ENCODE measurements at regions not wholly inside any gene's neighbourhood (a gene's known extent, or its start where the extent isn't known, plus 50 kb on each side); places are given as distances from the start of the nearest gene placed in this dataset.
"Not testable (repeated sequence)": the region's sequence is repeated elsewhere in the genome, so short reads cannot be mapped to it uniquely, and the experiment has no call there.

GRCh38 chr9:106119176-106119575, 424.8 kb downstream of the TMEM38B start:
- in situ Hi-C loops (cut with HindIII; ENCODE audit: low pct_ligation_motif_present, low pct_unique_long_range_greater_than_20kb, low sequenced_read_pairs) = no loop called here

GRCh38 chr9:106120071-106120470, 425.7 kb downstream of the TMEM38B start:
- no peak for DNase-seq
- in situ Hi-C loops (cut with HindIII; ENCODE audit: low pct_ligation_motif_present, low pct_unique_long_range_greater_than_20kb, low sequenced_read_pairs) = no loop called here

More at GRCh38 chr9:106119176-106119575, 424.8 kb downstream of the TMEM38B start:
- no peak for DNase-seq

- DNase-seq = no peak
- in situ Hi-C loops (cut with HindIII; ENCODE audit: low pct_ligation_motif_present, low pct_unique_long_range_greater_than_20kb, low sequenced_read_pairs) = no loop called here
Observed at GRCh38 chr9:106127776-106128175, 433.4 kb downstream of the TMEM38B start.

- no peak for DNase-seq
- in situ Hi-C loops (cut with HindIII; ENCODE audit: low pct_ligation_motif_present, low pct_unique_long_range_greater_than_20kb, low sequenced_read_pairs) = no loop called here
Observed at GRCh38 chr9:106130374-106130773, 436.0 kb downstream of the TMEM38B start.

- DNase-seq = no peak
- in situ Hi-C loops (cut with HindIII; ENCODE audit: low pct_ligation_motif_present, low pct_unique_long_range_greater_than_20kb, low sequenced_read_pairs) = no loop called here
Observed at GRCh38 chr9:106143781-106144180, 449.4 kb downstream of the TMEM38B start.

- in situ Hi-C loops (cut with HindIII; ENCODE audit: low pct_ligation_motif_present, low pct_unique_long_range_greater_than_20kb, low sequenced_read_pairs) = no loop called here
- DNase-seq = no peak
Observed at GRCh38 chr9:106146066-106146840, 451.9 kb downstream of the TMEM38B start.

GRCh38 chr9:106146886-106147285, 452.5 kb downstream of the TMEM38B start:
- in situ Hi-C loops (cut with HindIII; ENCODE audit: low pct_ligation_motif_present, low pct_unique_long_range_greater_than_20kb, low sequenced_read_pairs) = no loop called here
- no peak for DNase-seq

- no peak for DNase-seq
- in situ Hi-C loops (cut with HindIII; ENCODE audit: low pct_ligation_motif_present, low pct_unique_long_range_greater_than_20kb, low sequenced_read_pairs) = no loop called here
Observed at GRCh38 chr9:106149956-106150355, 455.6 kb downstream of the TMEM38B start.

- no peak for DNase-seq
- in situ Hi-C loops (cut with HindIII; ENCODE audit: low pct_ligation_motif_present, low pct_unique_long_range_greater_than_20kb, low sequenced_read_pairs) = no loop called here
Observed at GRCh38 chr9:106156465-106156864, 462.1 kb downstream of the TMEM38B start.

- in situ Hi-C loops (cut with HindIII; ENCODE audit: low pct_ligation_motif_present, low pct_unique_long_range_greater_than_20kb, low sequenced_read_pairs) = no loop called here
- no peak for DNase-seq
Observed at GRCh38 chr9:106172265-106172664, 477.9 kb downstream of the TMEM38B start.

- no peak for DNase-seq
- in situ Hi-C loops (cut with HindIII; ENCODE audit: low pct_ligation_motif_present, low pct_unique_long_range_greater_than_20kb, low sequenced_read_pairs) = no loop called here
Observed at GRCh38 chr9:106174346-106174745, 480.0 kb downstream of the TMEM38B start.

GRCh38 chr9:106177216-106177615, 482.9 kb downstream of the TMEM38B start:
- no peak for DNase-seq
- in situ Hi-C loops (cut with HindIII; ENCODE audit: low pct_ligation_motif_present, low pct_unique_long_range_greater_than_20kb, low sequenced_read_pairs) = no loop called here

- in situ Hi-C loops (cut with HindIII; ENCODE audit: low pct_ligation_motif_present, low pct_unique_long_range_greater_than_20kb, low sequenced_read_pairs) = no loop called here
- DNase-seq = no peak
Observed at GRCh38 chr9:106179191-106179590, 484.9 kb downstream of the TMEM38B start.

GRCh38 chr9:106203815-106204516, 509.6 kb downstream of the TMEM38B start:
- DNase-seq; in situ Hi-C loops (cut with HindIII; ENCODE audit: low pct_ligation_motif_present, low pct_unique_long_range_greater_than_20kb, low sequenced_read_pairs): not testable (repeated sequence)

GRCh38 chr9:106207298-106207697, 513.0 kb downstream of the TMEM38B start:
- in situ Hi-C loops (cut with HindIII; ENCODE audit: low pct_ligation_motif_present, low pct_unique_long_range_greater_than_20kb, low sequenced_read_pairs) = no loop called here

GRCh38 chr9:106218427-106218826, 524.1 kb downstream of the TMEM38B start:
- DNase-seq = no peak
- in situ Hi-C loops (cut with HindIII; ENCODE audit: low pct_ligation_motif_present, low pct_unique_long_range_greater_than_20kb, low sequenced_read_pairs) = no loop called here

More at GRCh38 chr9:106207298-106207697, 513.0 kb downstream of the TMEM38B start:
- DNase-seq = no peak

GRCh38 chr9:106218854-106219253, 524.5 kb downstream of the TMEM38B start:
- in situ Hi-C loops (cut with HindIII; ENCODE audit: low pct_ligation_motif_present, low pct_unique_long_range_greater_than_20kb, low sequenced_read_pairs) = no loop called here
- no peak for DNase-seq

- in situ Hi-C loops (cut with HindIII; ENCODE audit: low pct_ligation_motif_present, low pct_unique_long_range_greater_than_20kb, low sequenced_read_pairs) = no loop called here
Observed at GRCh38 chr9:106220415-106220814, 526.1 kb downstream of the TMEM38B start.

GRCh38 chr9:106228861-106229260, 534.5 kb downstream of the TMEM38B start:
- in situ Hi-C loops (cut with HindIII; ENCODE audit: low pct_ligation_motif_present, low pct_unique_long_range_greater_than_20kb, low sequenced_read_pairs) = no loop called here
- no peak for DNase-seq

More at GRCh38 chr9:106220415-106220814, 526.1 kb downstream of the TMEM38B start:
- no peak for DNase-seq

- no peak for DNase-seq
- in situ Hi-C loops (cut with HindIII; ENCODE audit: low pct_ligation_motif_present, low pct_unique_long_range_greater_than_20kb, low sequenced_read_pairs) = no loop called here
Observed at GRCh38 chr9:106233116-106233515, 538.8 kb downstream of the TMEM38B start.

All from ACHN (cell line).